Myocyte (in vitro differentiated cells): ENCODE measurements at regions not wholly inside any gene's neighbourhood (a gene's known extent, or its start where the extent isn't known, plus 50 kb on each side); places are given as distances from the start of the nearest gene placed in this dataset.

Source experiments
- DNase-seq: peaks from one replicate; pipeline ENCODE4 v3.0.0-alpha.2; 2012; ENCODE audit warnings: low read depth

DNA sequence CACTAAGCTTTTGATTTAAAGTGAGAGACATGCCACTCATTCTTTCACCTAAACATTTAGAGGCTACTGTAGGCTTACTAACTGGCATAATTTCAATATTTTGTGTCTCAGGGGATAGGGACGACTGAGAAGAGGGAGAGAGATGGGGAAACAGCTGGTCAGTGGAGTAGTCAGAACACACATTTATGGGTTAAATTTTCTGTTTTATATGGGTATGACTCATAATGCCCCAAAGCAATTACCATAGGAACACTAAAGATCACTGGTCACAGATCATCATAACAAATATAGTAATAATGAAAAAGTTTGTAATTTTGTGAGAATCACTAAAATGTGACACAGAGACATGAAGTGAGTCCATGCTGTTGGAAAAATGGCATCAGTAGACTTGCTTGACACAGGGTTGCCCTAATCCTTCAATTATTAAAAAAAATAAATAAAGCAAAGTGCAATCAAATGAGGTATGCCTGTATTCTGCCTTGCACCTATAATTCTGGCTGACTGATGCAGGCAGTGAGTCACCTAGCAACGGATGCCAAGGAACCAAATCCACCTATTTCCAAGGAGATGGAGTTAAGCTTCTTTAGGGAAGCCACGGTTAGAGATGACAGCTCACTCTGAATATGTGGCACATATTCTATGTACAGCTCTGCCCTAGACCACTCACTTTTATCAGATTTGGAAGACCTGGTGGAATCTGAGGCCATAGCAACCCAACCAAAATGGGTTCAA, 166.1 kb downstream of the MARCHF11 start:
- DNase-seq, result no peak

DNA sequence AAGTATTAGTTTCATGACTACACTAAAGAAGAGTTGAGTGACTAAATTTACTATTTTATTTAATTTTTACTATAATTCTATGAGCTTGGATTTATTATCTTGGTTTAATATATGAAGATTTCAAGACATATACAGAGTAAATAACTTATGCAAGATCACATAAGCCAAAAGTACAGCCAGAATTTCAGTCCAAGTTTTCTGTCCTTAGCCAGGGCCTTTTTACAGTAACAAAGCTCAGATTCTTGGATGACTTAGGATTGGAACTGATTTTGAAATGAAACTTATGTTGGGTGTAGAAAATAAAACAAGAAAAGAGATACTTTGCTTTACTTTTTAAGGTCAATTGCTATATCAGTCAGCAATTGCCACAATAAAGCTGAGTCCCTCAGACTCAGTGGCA, 170.3 kb downstream of the MARCHF11 start:
- no peak for DNase-seq

DNA sequence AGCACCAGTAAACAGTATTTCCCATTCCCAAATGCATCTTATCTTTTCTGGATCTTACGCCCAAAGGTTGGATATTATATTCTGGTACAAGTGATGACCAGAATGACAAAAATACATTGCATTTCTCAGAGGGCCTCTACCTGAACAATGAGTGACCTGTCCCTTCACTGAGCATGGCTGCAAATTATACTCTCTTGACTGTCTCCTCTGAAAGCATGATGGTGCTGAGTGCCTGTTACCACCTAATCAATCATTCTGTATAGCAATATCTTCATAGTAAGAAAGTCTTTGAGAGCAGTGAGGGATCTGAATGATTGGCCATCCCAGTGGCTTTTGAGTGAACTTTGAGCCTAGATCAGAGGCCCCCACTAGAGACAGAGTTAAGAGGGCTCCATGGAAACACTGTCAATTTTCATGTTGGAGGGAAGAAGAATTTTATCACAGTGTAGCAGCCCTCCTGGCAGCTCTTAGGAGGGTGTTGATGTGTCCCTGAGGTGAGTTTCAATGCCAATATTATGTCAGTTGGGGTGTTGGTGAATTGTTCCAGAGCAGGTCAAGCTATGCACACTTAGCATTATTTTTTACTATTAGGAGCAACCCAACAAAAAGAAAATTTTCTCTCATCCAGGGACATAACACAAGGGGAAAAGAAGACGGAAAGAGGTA, 171.7 kb downstream of the MARCHF11 start:
- no peak for DNase-seq

DNA sequence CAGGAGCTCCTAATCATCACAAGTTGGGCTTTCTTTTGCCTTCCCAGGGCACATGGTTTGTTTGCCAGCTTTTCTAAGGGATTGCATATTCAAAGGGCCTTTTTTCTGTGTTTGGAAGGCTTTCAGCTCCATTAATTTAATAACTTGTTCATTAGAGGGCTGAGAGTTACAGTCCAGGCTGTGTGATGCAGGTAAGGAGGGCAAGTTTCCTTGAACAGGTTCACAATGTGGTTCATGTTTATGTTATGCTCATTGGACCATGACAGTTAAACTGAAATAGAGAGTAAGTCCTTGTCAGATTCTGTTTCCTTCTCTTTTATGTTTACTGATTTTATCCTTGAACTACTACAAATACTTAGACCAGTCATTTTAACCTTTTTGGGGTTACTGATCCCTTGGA, 174.4 kb downstream of the MARCHF11 start:
- no peak for DNase-seq

DNA sequence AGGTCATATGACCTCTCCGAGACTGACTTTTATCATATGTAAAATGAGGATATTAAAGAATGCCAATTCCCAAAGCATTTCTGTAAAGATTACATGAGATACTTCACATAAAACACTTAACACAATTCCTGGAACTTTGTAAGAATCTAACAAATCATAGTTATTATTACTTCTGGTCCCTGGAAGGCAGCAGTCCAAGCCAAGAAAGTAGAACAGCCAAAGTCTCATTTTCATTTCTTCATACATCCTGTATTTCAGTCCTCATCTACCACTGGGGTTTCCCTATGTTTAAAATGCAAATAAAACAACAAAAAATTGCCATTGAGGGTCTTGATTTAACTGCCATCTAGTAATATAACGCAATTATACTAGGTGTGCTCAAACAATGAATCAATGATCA, 179.5 kb downstream of the MARCHF11 start:
- DNase-seq, result no peak

DNA sequence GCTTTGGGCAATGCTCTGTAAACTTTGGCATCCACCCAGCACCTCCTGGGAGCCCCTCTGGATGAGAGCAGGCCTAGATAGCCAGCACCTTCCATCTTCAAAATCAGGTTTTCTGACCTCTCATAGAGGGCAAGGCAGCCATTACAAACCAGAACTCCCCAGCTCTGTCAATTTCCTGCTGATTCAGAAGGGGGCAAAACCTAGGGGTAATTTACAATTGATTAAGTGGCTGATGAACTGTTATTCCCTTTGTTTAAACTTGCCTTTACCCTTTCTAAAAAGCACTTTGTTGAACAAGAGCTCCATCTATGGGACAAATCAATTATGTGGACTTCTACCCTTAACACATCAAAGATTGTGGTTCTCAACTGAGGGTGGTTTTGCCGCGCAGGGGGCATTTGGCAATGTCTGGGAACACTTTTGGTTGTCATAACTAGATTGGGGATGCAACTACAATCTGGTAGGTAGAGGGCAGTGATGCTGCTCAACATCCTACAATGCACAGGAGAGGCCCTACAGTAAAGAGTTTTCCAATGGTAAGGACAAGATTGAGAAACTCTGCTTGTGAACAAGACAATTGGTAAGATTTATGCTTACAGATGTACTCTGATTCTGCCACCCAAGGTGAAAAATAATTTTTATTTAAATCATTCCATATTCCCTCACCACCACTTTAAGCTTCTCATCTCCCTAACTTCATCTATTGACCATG, 184.1 kb downstream of the MARCHF11 start:
- peak; percentile 51 for DNase-seq

DNA sequence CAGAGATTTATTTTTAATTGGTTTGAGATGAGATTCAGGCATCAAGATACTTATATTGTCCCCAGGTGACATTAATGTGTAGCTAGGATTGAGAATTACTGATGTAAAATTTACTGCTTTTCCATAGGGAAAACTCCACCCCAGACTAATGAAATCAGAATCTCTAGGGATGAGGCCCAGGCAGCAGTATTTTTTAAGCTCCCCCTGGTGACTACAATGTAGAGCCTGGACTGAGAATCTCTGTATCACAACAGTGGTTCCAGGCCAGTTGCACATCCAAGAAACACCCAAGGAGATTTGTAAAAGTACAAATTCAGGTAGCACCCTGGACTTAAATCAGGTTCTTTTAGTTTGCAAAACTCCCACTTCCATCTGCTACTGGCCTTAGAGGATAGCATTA, 185.7 kb downstream of the MARCHF11 start:
- DNase-seq, result no peak

DNA sequence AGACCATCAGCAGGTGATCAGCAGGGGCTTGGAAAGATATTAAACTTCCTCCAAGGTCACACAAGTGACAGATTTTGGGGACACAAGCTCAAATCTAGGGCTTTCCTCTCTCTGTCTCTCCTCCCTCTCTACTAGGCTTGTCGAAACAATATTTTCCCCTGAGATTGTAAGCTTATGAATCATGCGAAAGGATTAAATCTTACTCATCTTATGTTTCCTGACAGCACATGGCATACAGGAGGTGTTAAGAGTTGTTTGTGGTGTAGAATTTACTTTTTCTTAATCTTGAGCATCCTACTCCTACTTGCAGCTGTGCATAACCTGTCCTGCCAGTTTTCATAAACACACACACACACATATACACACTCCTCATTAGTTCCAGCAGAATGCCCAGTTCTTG, 186.3 kb downstream of the MARCHF11 start:
- DNase-seq, result peak; percentile 32

DNA sequence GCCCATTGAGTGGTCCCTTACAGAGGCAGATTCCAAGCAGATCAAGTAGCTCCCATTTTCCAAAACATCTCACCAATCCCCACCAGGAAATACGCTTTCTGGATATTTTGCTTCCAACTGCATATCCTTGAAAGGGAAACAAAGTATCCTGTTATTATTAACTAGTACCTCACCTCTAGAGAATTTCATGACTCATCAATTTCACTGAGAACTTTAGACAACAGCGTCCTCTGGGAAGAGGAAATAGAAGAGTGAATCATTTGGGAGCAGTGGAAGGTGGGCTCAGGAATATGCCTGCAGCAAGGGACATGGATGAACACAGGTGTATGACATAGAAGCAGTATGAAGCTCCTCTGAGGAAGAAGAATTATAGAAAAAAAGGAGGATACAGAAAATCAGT, 186.7 kb downstream of the MARCHF11 start:
- DNase-seq, result peak; percentile 25

DNA sequence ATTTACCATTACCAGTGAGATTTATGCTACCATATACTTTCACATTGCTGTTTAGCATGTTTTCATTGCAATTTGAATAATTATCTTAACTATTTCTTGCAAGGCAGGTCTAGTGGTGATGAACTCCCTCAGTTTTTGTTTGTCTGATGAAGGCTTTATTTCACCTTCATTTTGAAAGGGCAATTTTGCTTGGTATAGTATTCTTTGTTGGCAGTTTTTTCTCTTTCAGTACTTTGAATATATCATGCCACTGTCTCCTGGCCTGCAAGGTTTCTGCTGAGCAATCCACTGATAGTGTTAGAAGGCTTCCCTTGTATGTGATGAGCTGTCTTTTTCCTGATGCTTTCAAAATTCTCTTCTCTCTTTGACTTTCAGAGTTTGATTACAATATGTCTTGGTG, 188.0 kb downstream of the MARCHF11 start:
- DNase-seq, result no peak
